HT-29 (cell line): ENCODE measurements at regions not wholly inside any gene's neighbourhood (a gene's known extent, or its start where the extent isn't known, plus 50 kb on each side); places are given as distances from the start of the nearest gene placed in this dataset. TPM values are rescaled to one million over a fixed set of nuclear protein-coding genes. Genes with fewer than 3 reads are reported as not detected.

Experiments
- DNase-seq: peaks from one replicate; pipeline ENCODE4 v3.0.0-alpha.2; 2015; ENCODE audit warnings: low spot score
- small RNA-seq: library from RNA; depleted of rRNA; stranded (forward); fragments of <200 nt; gene quantifications from one replicate; pipeline ENCODE3, GENCODE V24; 2014

- no peak for DNase-seq
Observed at GRCh38 chr15:37870711-37871110, 63.7 kb upstream of the TMCO5A start.

- no peak for DNase-seq
Observed at GRCh38 chr15:37872661-37873060, 61.8 kb upstream of the TMCO5A start.

- no peak for DNase-seq
Observed at GRCh38 chr15:37873336-37873735, 61.1 kb upstream of the TMCO5A start.

- DNase-seq: no peak
Observed at GRCh38 chr15:37876900-37877299, 57.5 kb upstream of the TMCO5A start.

GRCh38 chr15:37877851-37878741 is 56.3 kb upstream of the TMCO5A start:
- DNase-seq: no peak

GRCh38 chr15:37880009-37880834 is 54.2 kb upstream of the TMCO5A start:
- peak; percentile 64 for DNase-seq

- DNase-seq: no peak
Observed at GRCh38 chr15:37880835-37881153, 53.6 kb upstream of the TMCO5A start.

- DNase-seq: no peak
Observed at GRCh38 chr15:37881237-37882013, 53.0 kb upstream of the TMCO5A start.

GRCh38 chr15:37882640-37883039 is 51.8 kb upstream of the TMCO5A start:
- DNase-seq: no peak

Small RNAs in the stretch of these regions (small RNA-seq; reads per million reads assigned to genes)
- not detected for gene RF00017
